ENCODE measurements at regions not wholly inside any gene's neighbourhood (a gene's known extent, or its start where the extent isn't known, plus 50 kb on each side); places are given as distances from the start of the nearest gene placed in this dataset.

DNA sequence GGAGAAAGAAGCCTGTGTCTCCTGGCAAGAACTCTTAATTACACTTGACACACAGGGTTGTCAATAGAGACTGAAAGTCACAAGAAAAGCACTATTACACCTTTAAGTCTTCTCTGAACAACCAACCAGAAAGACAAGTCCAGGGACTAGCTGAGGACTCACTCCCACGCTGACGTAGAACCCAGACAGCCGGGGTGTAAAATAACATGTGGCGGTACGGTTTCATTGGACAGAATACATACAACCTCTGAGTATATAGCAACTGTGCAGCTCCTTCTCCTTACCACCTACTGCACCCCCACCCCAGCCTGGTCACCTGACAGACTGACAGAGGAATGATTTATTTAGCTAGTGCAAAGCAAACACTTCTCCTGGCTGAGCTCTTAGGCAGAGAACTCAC, 103.4 kb upstream of the RASEF start:
- DNase-seq = no peak

DNA sequence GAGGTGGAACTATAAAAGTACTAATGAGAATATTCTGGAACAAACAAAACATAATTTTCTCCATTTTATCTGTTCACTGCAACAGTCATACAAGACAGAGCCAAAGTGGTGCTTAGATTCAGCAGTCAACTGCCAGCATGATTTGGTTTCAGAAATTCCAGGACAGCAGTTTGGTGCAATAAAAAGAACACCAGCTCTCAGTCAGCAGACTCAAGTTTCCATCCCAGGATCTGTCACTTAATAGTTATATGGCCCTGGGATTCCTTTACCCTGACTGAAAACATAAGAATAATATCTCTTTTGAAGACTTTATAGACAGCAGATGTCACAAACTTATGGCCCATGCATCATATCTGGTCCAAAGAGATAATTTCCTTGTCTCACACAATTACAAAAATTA, 92.8 kb upstream of the RASEF start:
- DNase-seq = no peak
- no peaks in the 10 kb centered on the region for H3K27me3 ChIP-seq (ENCODE audit: control insufficient read depth, insufficient read depth, low read length, poor library complexity, severe bottlenecking)
- Mint-ChIP-seq H3K4me3 (no peak overlapping the region), H3K27me3 (ENCODE audit: insufficient read depth) (no peaks in the 10 kb centered on the region), H3K36me3 (ENCODE audit: low read depth) (no peaks in the 10 kb centered on the region), H3K4me1 (no peaks in the 10 kb centered on the region), H3K27ac (no peak overlapping the region), H3K9me3 (peaks cover 11% of the 10 kb centered on the region)
- no peak overlapping the region for H3K9ac ChIP-seq (ENCODE audit: extremely low read depth, low read length, poor library complexity, severe bottlenecking)
- TF ChIP-seq, protein P1, sequence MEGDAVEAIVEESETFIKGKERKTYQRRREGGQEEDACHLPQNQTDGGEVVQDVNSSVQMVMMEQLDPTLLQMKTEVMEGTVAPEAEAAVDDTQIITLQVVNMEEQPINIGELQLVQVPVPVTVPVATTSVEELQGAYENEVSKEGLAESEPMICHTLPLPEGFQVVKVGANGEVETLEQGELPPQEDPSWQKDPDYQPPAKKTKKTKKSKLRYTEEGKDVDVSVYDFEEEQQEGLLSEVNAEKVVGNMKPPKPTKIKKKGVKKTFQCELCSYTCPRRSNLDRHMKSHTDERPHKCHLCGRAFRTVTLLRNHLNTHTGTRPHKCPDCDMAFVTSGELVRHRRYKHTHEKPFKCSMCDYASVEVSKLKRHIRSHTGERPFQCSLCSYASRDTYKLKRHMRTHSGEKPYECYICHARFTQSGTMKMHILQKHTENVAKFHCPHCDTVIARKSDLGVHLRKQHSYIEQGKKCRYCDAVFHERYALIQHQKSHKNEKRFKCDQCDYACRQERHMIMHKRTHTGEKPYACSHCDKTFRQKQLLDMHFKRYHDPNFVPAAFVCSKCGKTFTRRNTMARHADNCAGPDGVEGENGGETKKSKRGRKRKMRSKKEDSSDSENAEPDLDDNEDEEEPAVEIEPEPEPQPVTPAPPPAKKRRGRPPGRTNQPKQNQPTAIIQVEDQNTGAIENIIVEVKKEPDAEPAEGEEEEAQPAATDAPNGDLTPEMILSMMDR (conservative IDR thresholded peaks at IDR 0.05) = no peak
- H3K9me3 ChIP-seq (ENCODE audit: control insufficient read depth, low read length) = no peaks in the 10 kb centered on the region
- H3K27ac ChIP-seq (ENCODE audit: low read depth, low read length) = no peak overlapping the region
- H3K36me3 ChIP-seq (ENCODE audit: control insufficient read depth, insufficient read depth, low read length) = no peaks in the 10 kb centered on the region
- H3K4me3 ChIP-seq (ENCODE audit: low read length) = no peak overlapping the region
- no peaks in the 10 kb centered on the region for H3K4me1 ChIP-seq (ENCODE audit: control insufficient read depth, insufficient read depth, low read length)

More for the DNA sequence above, 103.4 kb upstream of the RASEF start:
- Mint-ChIP-seq H3K9me3 (peaks cover 9% of the 10 kb centered on the region), H3K4me1 (peaks cover 1% of the 10 kb centered on the region), H3K36me3 (ENCODE audit: low read depth) (no peaks in the 10 kb centered on the region), H3K27ac (no peak overlapping the region), H3K4me3 (no peak overlapping the region), H3K27me3 (ENCODE audit: insufficient read depth) (no peaks in the 10 kb centered on the region)
- no peaks in the 10 kb centered on the region for H3K36me3 ChIP-seq (ENCODE audit: control insufficient read depth, insufficient read depth, low read length)
- WGBS, 2 experiments (ENCODE audit: insufficient coverage in 1 of 2, insufficient read length in 1 of 2) = 92 to 98% methylated on average over 5 of the region's 5 CpGs
- no peak overlapping the region for H3K27ac ChIP-seq (ENCODE audit: low read depth, low read length)
- H3K9me3 ChIP-seq (ENCODE audit: control insufficient read depth, low read length) = peaks cover 4% of the 10 kb centered on the region
- TF ChIP-seq, protein P1 (conservative IDR thresholded peaks at IDR 0.05) = no peak
- H3K4me3 ChIP-seq (ENCODE audit: low read length) = no peak overlapping the region
- H3K4me1 ChIP-seq (ENCODE audit: control insufficient read depth, insufficient read depth, low read length) = no peaks in the 10 kb centered on the region
- no peak overlapping the region for H3K9ac ChIP-seq (ENCODE audit: extremely low read depth, low read length, poor library complexity, severe bottlenecking)
- no peaks in the 10 kb centered on the region for H3K27me3 ChIP-seq (ENCODE audit: control insufficient read depth, insufficient read depth, low read length, poor library complexity, severe bottlenecking)

DNA sequence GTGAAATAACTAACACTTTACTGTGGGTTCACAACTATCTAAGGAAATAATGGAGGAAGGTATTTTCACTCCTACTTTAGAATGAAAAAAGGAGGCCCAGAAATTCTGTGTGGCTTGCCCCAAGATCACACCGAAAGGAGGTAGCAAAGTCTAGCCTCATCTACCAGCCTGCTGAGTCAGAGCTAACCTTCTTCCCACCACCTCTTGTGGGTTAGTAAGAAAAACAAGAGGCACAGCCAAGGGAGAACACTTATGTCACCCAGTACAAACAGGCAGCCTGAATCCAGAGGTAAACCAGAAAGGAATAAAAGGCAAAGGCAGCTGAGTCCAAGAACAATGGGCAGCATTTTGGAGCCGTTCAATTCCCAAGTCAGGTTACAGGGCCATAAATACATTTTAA, 91.9 kb upstream of the RASEF start:
- H3K9me3 Mint-ChIP-seq = peaks cover 2% of the 10 kb centered on the region
- no peaks in the 10 kb centered on the region for H3K4me1 Mint-ChIP-seq
- WGBS, 2 experiments (ENCODE audit: insufficient coverage in 1 of 2, insufficient read length in 1 of 2) = 97 to 100% methylated on average over 2 of the region's 2 CpGs
- no peak overlapping the region for H3K4me3 ChIP-seq (ENCODE audit: low read length)
- no peak overlapping the region for H3K27ac ChIP-seq (ENCODE audit: low read depth, low read length)
- DNase-seq = no peak
- TF ChIP-seq, protein P1 (conservative IDR thresholded peaks at IDR 0.05) = no peak
- no peaks in the 10 kb centered on the region for H3K36me3 Mint-ChIP-seq (ENCODE audit: low read depth)
- H3K9ac ChIP-seq (ENCODE audit: extremely low read depth, low read length, poor library complexity, severe bottlenecking) = no peak overlapping the region
- H3K27me3 ChIP-seq (ENCODE audit: control insufficient read depth, insufficient read depth, low read length, poor library complexity, severe bottlenecking) = no peaks in the 10 kb centered on the region
- H3K9me3 ChIP-seq (ENCODE audit: control insufficient read depth, low read length) = no peaks in the 10 kb centered on the region
- no peak overlapping the region for H3K4me3 Mint-ChIP-seq
- peaks cover 2% of the 10 kb centered on the region for H3K27me3 Mint-ChIP-seq (ENCODE audit: insufficient read depth)
- no peaks in the 10 kb centered on the region for H3K4me1 ChIP-seq (ENCODE audit: control insufficient read depth, insufficient read depth, low read length)
- no peak overlapping the region for H3K27ac Mint-ChIP-seq
- no peaks in the 10 kb centered on the region for H3K36me3 ChIP-seq (ENCODE audit: control insufficient read depth, insufficient read depth, low read length)

Data from endodermal cell (in vitro differentiated cells).